Brain microvascular endothelial cell (primary cell): ENCODE measurements at regions not wholly inside any gene's neighbourhood (a gene's known extent, or its start where the extent isn't known, plus 50 kb on each side); places are given as distances from the start of the nearest gene placed in this dataset.

Experiments used
- DNase-seq: peaks from one replicate; pipeline ENCODE4 v3.0.0-alpha.2; 2020
- H3K27ac ChIP-seq: fragments of 250-450 bp; sonication (Bioruptor Pico); 2 replicates; pipeline ENCODE4 v1.5.1; 2020; ENCODE audit warnings: mild to moderate bottlenecking, moderate library complexity
- H3K27me3 ChIP-seq: fragments of 250-450 bp; sonication (Bioruptor Pico); replicated peaks from 2 replicates; pipeline ENCODE4 v1.5.1; 2020; ENCODE audit warnings: mild to moderate bottlenecking
- H3K36me3 ChIP-seq: fragments of 250-450 bp; sonication (Bioruptor Pico); replicated peaks from 2 replicates; pipeline ENCODE4 v1.5.1; 2020; ENCODE audit warnings: mild to moderate bottlenecking
- H3K4me3 ChIP-seq: 2 replicates; pipeline ENCODE4 v1.5.1; 2011; ENCODE audit warnings: low read depth, mild to moderate bottlenecking, control low read depth, low read length, moderate library complexity
- in situ Hi-C: cut with HindIII; loops from 2 replicates; pipeline ENCODE4 v1.10.0; 2017; ENCODE audit warnings: low sequenced_read_pairs, low pct_ligation_motif_present
- TF ChIP-seq, protein P1 (sequence below): IDR thresholded peaks from 2 replicates; pipeline ENCODE4 v1.5.1; 2011; ENCODE audit warnings: low read depth, mild to moderate bottlenecking, moderate library complexity, low read length, control low read depth, inconsistent platforms; ENCODE audit errors: missing control alignments

- in situ Hi-C loops, result no loop called here
- Histone ChIP-seq H3K27ac (no peak overlapping the region), H3K4me3 (no peak overlapping the region), H3K27me3 (no peaks in the 10 kb centered on the region), H3K36me3 (no peaks in the 10 kb centered on the region)
- no peak for DNase-seq
- TF ChIP-seq, protein P1, sequence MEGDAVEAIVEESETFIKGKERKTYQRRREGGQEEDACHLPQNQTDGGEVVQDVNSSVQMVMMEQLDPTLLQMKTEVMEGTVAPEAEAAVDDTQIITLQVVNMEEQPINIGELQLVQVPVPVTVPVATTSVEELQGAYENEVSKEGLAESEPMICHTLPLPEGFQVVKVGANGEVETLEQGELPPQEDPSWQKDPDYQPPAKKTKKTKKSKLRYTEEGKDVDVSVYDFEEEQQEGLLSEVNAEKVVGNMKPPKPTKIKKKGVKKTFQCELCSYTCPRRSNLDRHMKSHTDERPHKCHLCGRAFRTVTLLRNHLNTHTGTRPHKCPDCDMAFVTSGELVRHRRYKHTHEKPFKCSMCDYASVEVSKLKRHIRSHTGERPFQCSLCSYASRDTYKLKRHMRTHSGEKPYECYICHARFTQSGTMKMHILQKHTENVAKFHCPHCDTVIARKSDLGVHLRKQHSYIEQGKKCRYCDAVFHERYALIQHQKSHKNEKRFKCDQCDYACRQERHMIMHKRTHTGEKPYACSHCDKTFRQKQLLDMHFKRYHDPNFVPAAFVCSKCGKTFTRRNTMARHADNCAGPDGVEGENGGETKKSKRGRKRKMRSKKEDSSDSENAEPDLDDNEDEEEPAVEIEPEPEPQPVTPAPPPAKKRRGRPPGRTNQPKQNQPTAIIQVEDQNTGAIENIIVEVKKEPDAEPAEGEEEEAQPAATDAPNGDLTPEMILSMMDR, result no peak
Measured at GRCh38 chr5:67350185-67350584, 153.6 kb upstream of the CD180 start.

GRCh38 chr5:67347821-67348220, 151.2 kb upstream of the CD180 start:
- no peaks in the 10 kb centered on the region for H3K36me3 ChIP-seq
- H3K27me3 ChIP-seq, result no peaks in the 10 kb centered on the region
- TF ChIP-seq, protein P1, result no peak
- no peak overlapping the region for H3K27ac ChIP-seq
- no peak overlapping the region for H3K4me3 ChIP-seq
- in situ Hi-C loops, result no loop called here
- no peak for DNase-seq

- Histone ChIP-seq H3K36me3 (no peaks in the 10 kb centered on the region), H3K4me3 (no peak overlapping the region), H3K27me3 (no peaks in the 10 kb centered on the region), H3K27ac (no peak overlapping the region)
- in situ Hi-C loops, result no loop called here
- no peak for DNase-seq
- TF ChIP-seq, protein P1, result no peak
Measured at GRCh38 chr5:67346611-67347010, 150.0 kb upstream of the CD180 start.

- TF ChIP-seq, protein P1, result no peak
- Histone ChIP-seq H3K36me3 (no peaks in the 10 kb centered on the region), H3K27ac (no peak overlapping the region), H3K4me3 (no peak overlapping the region), H3K27me3 (no peaks in the 10 kb centered on the region)
- in situ Hi-C loops, result no loop called here
- no peak for DNase-seq
Measured at GRCh38 chr5:67344870-67345269, 148.3 kb upstream of the CD180 start.

- no peaks in the 10 kb centered on the region for H3K27me3 ChIP-seq
- in situ Hi-C loops, result no loop called here
- H3K4me3 ChIP-seq, result no peak overlapping the region
- DNase-seq, result no peak
- TF ChIP-seq, protein P1, result no peak
- no peaks in the 10 kb centered on the region for H3K36me3 ChIP-seq
- no peak overlapping the region for H3K27ac ChIP-seq
Measured at GRCh38 chr5:67343835-67344234, 147.2 kb upstream of the CD180 start.

DNA sequence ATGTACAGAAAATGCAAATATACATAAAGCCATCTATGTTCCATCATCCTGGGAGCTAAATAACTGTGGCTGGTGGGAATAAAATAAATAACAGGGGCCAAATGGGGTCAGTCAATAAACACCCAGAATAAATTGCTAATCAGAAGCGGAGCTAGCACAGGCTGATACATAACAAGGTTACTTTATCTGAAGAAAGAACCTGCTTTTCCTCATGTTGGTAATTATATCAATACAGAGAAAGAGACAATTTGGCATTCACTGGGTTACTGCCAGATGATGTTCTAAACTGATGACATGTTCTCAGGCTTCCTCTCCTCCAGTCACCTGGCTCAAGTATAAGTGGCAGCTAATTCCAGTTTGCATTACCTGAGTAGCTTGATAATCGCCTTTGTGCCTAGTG, 144.9 kb upstream of the CD180 start:
- in situ Hi-C loops, result no loop called here
- Histone ChIP-seq H3K27me3 (no peaks in the 10 kb centered on the region), H3K4me3 (no peak overlapping the region), H3K36me3 (no peaks in the 10 kb centered on the region), H3K27ac (no peak overlapping the region)
- no peak for DNase-seq
- TF ChIP-seq, protein P1, result no peak
